ENCODE measurements at regions not wholly inside any gene's neighbourhood (a gene's known extent, or its start where the extent isn't known, plus 50 kb on each side); places are given as distances from the start of the nearest gene placed in this dataset.

DNA sequence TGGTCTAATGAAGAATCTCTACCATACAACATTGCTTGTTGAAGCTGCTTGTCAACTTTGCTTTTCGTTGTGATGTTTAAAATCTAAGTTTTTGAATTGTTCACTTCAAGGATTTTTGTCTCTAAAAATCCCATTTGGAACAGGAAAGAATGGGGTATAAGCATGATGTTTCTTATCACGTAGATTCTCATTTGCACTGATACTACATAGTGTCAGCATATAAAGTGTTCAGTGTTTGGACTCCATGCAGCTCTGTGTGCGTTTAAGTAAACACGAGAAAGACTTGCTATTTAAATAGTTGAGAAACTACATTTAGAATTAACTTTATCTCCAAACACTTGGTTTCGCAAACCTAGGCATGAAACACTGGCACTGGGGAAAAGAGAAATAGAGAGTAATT is 452.5 kb downstream of the NKX6-1 start:
- DNase-seq, result no peak
- H3K79me1 ChIP-seq (ENCODE audit: insufficient read depth, low read depth, low read length, poor library complexity, severe bottlenecking), result no peaks in the 10 kb centered on the region
- H3K9ac ChIP-seq (ENCODE audit: extremely low read depth, insufficient read length, low read length), result no peak overlapping the region
- no peak overlapping the region for H2BK120ac ChIP-seq (ENCODE audit: low read depth, low read length, poor library complexity, severe bottlenecking)
- H3K56ac ChIP-seq (ENCODE audit: insufficient read length, low read depth, low read length), result no peak overlapping the region
- H3K79me2 ChIP-seq (ENCODE audit: insufficient read depth, low read length), result no peaks in the 10 kb centered on the region
- no peak overlapping the region for H2BK15ac ChIP-seq (ENCODE audit: low read depth, low read length)
- no peak overlapping the region for H3K23ac ChIP-seq (ENCODE audit: insufficient read length, low read depth, low read length)
- no peak overlapping the region for H2AK5ac ChIP-seq (ENCODE audit: insufficient read length, low read length)
- H3K4me1 ChIP-seq (ENCODE audit: insufficient read depth, low read length), result peaks cover 11% of the 10 kb centered on the region
- H3K4ac ChIP-seq (ENCODE audit: low read depth, low read length), result no peak overlapping the region
- no peak overlapping the region for H3K18ac ChIP-seq (ENCODE audit: insufficient read length, low read depth, low read length)
- no peak overlapping the region for H3K4me3 Mint-ChIP-seq
- no peaks in the 10 kb centered on the region for H3K9me3 Mint-ChIP-seq
- H3K27ac Mint-ChIP-seq, result no peak overlapping the region
- no peak overlapping the region for H3K27ac ChIP-seq (ENCODE audit: insufficient read length, low read depth, low read length)
- H2BK12ac ChIP-seq (ENCODE audit: insufficient read length, low read depth, low read length), result no peak overlapping the region
- no peaks in the 10 kb centered on the region for H3K9me3 ChIP-seq (ENCODE audit: control insufficient read depth, low read depth, low read length)
- H4K5ac ChIP-seq (ENCODE audit: insufficient read length, low read depth, low read length), result no peak overlapping the region
- no peaks in the 10 kb centered on the region; a peak in 1 of 7 replicates for H3K36me3 Mint-ChIP-seq (ENCODE audit: insufficient read depth in 1 of 3, low read depth in 3 of 3)
- TF ChIP-seq, protein P1, sequence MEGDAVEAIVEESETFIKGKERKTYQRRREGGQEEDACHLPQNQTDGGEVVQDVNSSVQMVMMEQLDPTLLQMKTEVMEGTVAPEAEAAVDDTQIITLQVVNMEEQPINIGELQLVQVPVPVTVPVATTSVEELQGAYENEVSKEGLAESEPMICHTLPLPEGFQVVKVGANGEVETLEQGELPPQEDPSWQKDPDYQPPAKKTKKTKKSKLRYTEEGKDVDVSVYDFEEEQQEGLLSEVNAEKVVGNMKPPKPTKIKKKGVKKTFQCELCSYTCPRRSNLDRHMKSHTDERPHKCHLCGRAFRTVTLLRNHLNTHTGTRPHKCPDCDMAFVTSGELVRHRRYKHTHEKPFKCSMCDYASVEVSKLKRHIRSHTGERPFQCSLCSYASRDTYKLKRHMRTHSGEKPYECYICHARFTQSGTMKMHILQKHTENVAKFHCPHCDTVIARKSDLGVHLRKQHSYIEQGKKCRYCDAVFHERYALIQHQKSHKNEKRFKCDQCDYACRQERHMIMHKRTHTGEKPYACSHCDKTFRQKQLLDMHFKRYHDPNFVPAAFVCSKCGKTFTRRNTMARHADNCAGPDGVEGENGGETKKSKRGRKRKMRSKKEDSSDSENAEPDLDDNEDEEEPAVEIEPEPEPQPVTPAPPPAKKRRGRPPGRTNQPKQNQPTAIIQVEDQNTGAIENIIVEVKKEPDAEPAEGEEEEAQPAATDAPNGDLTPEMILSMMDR (conservative IDR thresholded peaks at IDR 0.05), result no peak
- H3T11ph ChIP-seq (ENCODE audit: low read length), result no peak overlapping the region
- H2BK20ac ChIP-seq (ENCODE audit: low read depth, low read length, poor library complexity, severe bottlenecking), result no peak overlapping the region
- no peak overlapping the region for H3K4me2 ChIP-seq (ENCODE audit: insufficient read depth, insufficient read length, low read length)
- H2AFZ ChIP-seq (ENCODE audit: low read length), result no peak overlapping the region
- H4K91ac ChIP-seq (ENCODE audit: insufficient read length, low read depth, low read length), result no peak overlapping the region
- no peaks in the 10 kb centered on the region for H4K20me1 ChIP-seq (ENCODE audit: control insufficient read depth, insufficient read depth, insufficient read length)
- WGBS (ENCODE audit: extremely low coverage, insufficient read length, low lambda C conversion rate), result no CpG with 5 or more reads among the region's 5 CpGs
- no peaks in the 10 kb centered on the region for H3K23me2 ChIP-seq (ENCODE audit: insufficient read length, low read depth, low read length, poor library complexity, severe bottlenecking)
- H4K8ac ChIP-seq (replicated peaks; ENCODE audit: insufficient read length, low read depth, low read length), result no peak overlapping the region
- H3K14ac ChIP-seq (ENCODE audit: insufficient read depth, low read length), result no peak overlapping the region
- no peaks in the 10 kb centered on the region for H3K27me3 ChIP-seq (ENCODE audit: insufficient read depth, low read length)
- H3K4me1 Mint-ChIP-seq, result peaks cover 26 to 27% of the 10 kb centered on the region in 2 experiments
- no peaks in the 10 kb centered on the region for H3K27me3 Mint-ChIP-seq (ENCODE audit: low read depth)
- no peak overlapping the region for H2BK5ac ChIP-seq (ENCODE audit: insufficient read length, low read length)
